Caco-2 (cell line): ENCODE measurements at regions not wholly inside any gene's neighbourhood (a gene's known extent, or its start where the extent isn't known, plus 50 kb on each side); places are given as distances from the start of the nearest gene placed in this dataset.

Experiments
- BruUV-seq: library from RNA; stranded (reverse); fragments of 400-500 nt; replicated peaks from 2 replicates; lab custom pipeline; 2021; lab: Mats Ljungman, UMichigan
- CTCF ChIA-PET: fragments of 300-600 bp; sonication (Branson Sonifier 250); formaldehyde crosslinking; loops from one replicate; lab custom pipeline; 2022; ENCODE audit warnings: antibody characterized with exemption; lab: Charles Lee
- POLR2A ChIA-PET: fragments of 300-600 bp; sonication (Branson Sonifier 250); formaldehyde crosslinking; loops from one replicate; lab custom pipeline; 2022; ENCODE audit warnings: antibody characterized with exemption; lab: Charles Lee
- DNase-seq, 2 experiments: peaks; one replicate each; pipeline versions ENCODE4 v3.0.0 to v3.0.0-alpha.2; 2020 to 2022
- H3K27me3 ChIP-seq: replicated peaks from 2 replicates; pipeline ENCODE4 v1.6.0; 2011; ENCODE audit warnings: low read length; ENCODE audit not compliant: control insufficient read depth, insufficient read depth
- H3K36me3 ChIP-seq: 2 replicates; pipeline ENCODE4 v1.5.1; 2011; ENCODE audit warnings: low read length; ENCODE audit not compliant: control insufficient read depth, insufficient read depth
- H3K4me1 ChIP-seq: fragments of 250-450 bp; sonication (Bioruptor Pico); 2 replicates; pipeline ENCODE4 v1.5.1; 2020; ENCODE audit warnings: mild to moderate bottlenecking
- H3K4me3 ChIP-seq: 2 replicates; pipeline ENCODE4 v1.5.1; 2011; ENCODE audit warnings: low read depth, mild to moderate bottlenecking, control low read depth, low read length
- H3K9me3 ChIP-seq: fragments of 250-450 bp; sonication (Bioruptor Pico); 2 replicates; pipeline ENCODE4 v1.5.1; 2020; ENCODE audit warnings: mild to moderate bottlenecking, moderate library complexity
- H3K27ac Mint-ChIP-seq: one replicate; pipeline ENCODE4 v1.8.0; 2022; ENCODE audit warnings: mixed read lengths; ENCODE audit not compliant: unreplicated experiment
- H3K27me3 Mint-ChIP-seq: one replicate; pipeline ENCODE4 v1.8.0; 2022; ENCODE audit warnings: mixed read lengths; ENCODE audit not compliant: insufficient read depth, unreplicated experiment
- H3K36me3 Mint-ChIP-seq: one replicate; pipeline ENCODE4 v1.8.0; 2022; ENCODE audit warnings: mild to moderate bottlenecking, mixed read lengths; ENCODE audit not compliant: insufficient read depth, unreplicated experiment
- H3K4me1 Mint-ChIP-seq: one replicate; pipeline ENCODE4 v1.8.0; 2022; ENCODE audit warnings: low read depth, mixed read lengths; ENCODE audit not compliant: unreplicated experiment
- H3K4me3 Mint-ChIP-seq: one replicate; pipeline ENCODE4 v1.8.0; 2022; ENCODE audit warnings: mild to moderate bottlenecking, moderate library complexity, mixed read lengths; ENCODE audit not compliant: unreplicated experiment
- H3K9me3 Mint-ChIP-seq: one replicate; pipeline ENCODE4 v1.8.0; 2022; ENCODE audit warnings: mixed read lengths; ENCODE audit not compliant: unreplicated experiment
- intact Hi-C: fragments of 100-400 bp; cut with micrococcal nuclease; formaldehyde crosslinking; loops from one replicate; pipeline ENCODE4 v1.10.0; 2022; ENCODE audit not compliant: unreplicated experiment
- TF ChIP-seq, protein P1 (sequence below), 2 experiments: fragments of 200-600 bp in 1 of 2; IDR thresholded peaks; 1 replicate in 1 of 2; 2 replicates in 1 of 2; pipeline versions ENCODE4 v1.5.1 to v1.8.0; 2011 to 2022; ENCODE audit warnings: antibody characterized with exemption in 1 of 2, control low read depth in 1 of 2, inconsistent platforms in 1 of 2, low read depth in 1 of 2, low read length in 1 of 2, mild to moderate bottlenecking in 1 of 2, moderate library complexity in 1 of 2; ENCODE audit not compliant: insufficient read depth in 1 of 2, severe bottlenecking in 1 of 2, unreplicated experiment in 1 of 2

DNA sequence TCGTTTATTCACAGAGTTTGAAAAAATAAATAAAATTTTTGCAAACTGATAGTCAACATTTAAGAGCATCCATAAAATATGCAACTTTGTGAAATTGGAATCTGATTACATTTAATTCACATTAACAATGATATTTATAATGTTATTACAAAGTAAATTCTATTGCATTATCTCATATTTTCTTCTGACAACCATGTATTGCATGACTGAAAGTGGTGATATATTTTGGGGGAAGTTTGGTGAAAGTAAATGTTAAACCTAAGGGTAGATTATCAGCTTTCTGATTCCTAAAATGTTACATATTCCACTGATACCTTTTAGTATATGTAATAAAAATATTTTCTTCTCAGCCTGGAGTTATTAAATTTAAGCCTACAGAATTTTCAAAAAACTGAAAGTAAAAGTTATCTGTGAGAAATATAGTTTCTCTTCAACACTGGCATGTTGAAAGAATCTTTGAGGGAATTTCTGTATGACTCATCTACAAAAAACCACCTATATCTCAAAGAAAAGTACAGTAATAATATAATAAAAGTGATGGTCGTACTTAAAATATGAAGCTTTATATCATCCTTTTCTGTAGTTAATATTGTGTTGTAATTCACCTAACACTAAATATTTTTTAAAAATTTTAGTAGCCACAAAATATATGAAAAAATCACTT lies 1179.6 kb upstream of the PCDH7 start:
- Histone ChIP-seq H3K36me3 (no peaks in the 10 kb centered on the region), H3K4me1 (no peaks in the 10 kb centered on the region), H3K4me3 (no peak overlapping the region), H3K9me3 (no peaks in the 10 kb centered on the region), H3K27me3 (no peaks in the 10 kb centered on the region)
- CTCF ChIA-PET, result no interaction called here
- DNase-seq, result no peak
- no TSS peak for BruUV-seq
- H3K27ac Mint-ChIP-seq, result no peak overlapping the region
- POLR2A ChIA-PET, result no interaction called here
- no peaks in the 10 kb centered on the region for H3K27me3 Mint-ChIP-seq
- intact Hi-C loops, result no loop called here
- TF ChIP-seq, protein P1, sequence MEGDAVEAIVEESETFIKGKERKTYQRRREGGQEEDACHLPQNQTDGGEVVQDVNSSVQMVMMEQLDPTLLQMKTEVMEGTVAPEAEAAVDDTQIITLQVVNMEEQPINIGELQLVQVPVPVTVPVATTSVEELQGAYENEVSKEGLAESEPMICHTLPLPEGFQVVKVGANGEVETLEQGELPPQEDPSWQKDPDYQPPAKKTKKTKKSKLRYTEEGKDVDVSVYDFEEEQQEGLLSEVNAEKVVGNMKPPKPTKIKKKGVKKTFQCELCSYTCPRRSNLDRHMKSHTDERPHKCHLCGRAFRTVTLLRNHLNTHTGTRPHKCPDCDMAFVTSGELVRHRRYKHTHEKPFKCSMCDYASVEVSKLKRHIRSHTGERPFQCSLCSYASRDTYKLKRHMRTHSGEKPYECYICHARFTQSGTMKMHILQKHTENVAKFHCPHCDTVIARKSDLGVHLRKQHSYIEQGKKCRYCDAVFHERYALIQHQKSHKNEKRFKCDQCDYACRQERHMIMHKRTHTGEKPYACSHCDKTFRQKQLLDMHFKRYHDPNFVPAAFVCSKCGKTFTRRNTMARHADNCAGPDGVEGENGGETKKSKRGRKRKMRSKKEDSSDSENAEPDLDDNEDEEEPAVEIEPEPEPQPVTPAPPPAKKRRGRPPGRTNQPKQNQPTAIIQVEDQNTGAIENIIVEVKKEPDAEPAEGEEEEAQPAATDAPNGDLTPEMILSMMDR (IDR thresholded peaks at IDR 0.05; ENCODE audit: insufficient read depth in 1 of 2, low read depth in 1 of 2, low read length in 1 of 2, severe bottlenecking in 1 of 2, unreplicated experiment in 1 of 2), result no peak
- H3K36me3 Mint-ChIP-seq, result no peaks in the 10 kb centered on the region
- no peaks in the 10 kb centered on the region for H3K9me3 Mint-ChIP-seq
- H3K4me1 Mint-ChIP-seq, result no peaks in the 10 kb centered on the region
- H3K4me3 Mint-ChIP-seq, result no peak overlapping the region

DNA sequence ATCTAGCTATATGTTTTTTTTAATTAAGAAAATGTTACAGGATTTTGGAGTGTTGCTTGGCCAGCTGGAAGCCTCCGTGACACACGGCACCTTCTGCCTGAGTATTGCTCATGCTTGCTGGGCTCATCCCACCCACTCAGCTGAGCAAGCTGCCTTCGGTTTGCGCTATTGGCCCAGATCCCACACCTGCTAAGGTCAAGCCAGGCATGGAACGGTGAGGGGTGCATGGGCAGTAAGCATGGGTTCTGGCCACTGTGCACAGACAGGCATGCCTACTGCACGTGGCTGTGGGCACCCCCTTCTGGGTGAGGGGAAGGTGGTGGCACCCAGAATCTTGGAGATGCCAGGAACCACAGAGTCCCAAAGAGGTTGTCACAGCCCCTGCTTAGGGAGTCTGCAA lies 1178.4 kb upstream of the PCDH7 start:
- ChIA-PET CTCF (no interaction called here), POLR2A (no interaction called here)
- no peak overlapping the region for H3K4me3 Mint-ChIP-seq
- H3K9me3 Mint-ChIP-seq, result no peaks in the 10 kb centered on the region
- H3K36me3 Mint-ChIP-seq, result no peaks in the 10 kb centered on the region
- TF ChIP-seq, protein P1 (IDR thresholded peaks at IDR 0.05; ENCODE audit: insufficient read depth in 1 of 2, low read depth in 1 of 2, low read length in 1 of 2, severe bottlenecking in 1 of 2, unreplicated experiment in 1 of 2), result no peak
- H3K4me3 ChIP-seq, result no peak overlapping the region
- H3K9me3 ChIP-seq, result no peaks in the 10 kb centered on the region
- no peaks in the 10 kb centered on the region for H3K27me3 ChIP-seq
- H3K4me1 ChIP-seq, result no peaks in the 10 kb centered on the region
- BruUV-seq, result no TSS peak
- no peaks in the 10 kb centered on the region for H3K36me3 ChIP-seq
- H3K4me1 Mint-ChIP-seq, result no peaks in the 10 kb centered on the region
- H3K27ac Mint-ChIP-seq, result no peak overlapping the region
- no peaks in the 10 kb centered on the region for H3K27me3 Mint-ChIP-seq
- intact Hi-C loops, result no loop called here
- no peak for DNase-seq

DNA sequence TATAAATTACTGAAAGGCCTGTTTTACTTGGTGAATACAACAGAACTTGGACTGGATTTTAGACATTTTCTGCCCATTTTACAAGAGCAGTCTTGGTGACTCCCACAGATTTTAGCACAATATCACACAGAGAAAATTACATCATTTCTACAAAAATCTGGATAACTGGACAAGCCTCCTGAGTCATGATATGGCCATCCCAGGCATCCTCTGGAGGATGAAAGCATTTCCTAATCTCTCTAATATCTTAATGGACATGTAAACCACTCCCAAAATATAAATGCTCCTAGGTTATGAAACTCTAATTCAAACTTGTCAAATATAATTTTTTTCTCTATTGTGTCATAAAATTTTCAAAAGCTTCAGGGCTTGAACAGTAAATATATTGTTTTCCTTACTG lies 1170.8 kb upstream of the PCDH7 start:
- H3K36me3 Mint-ChIP-seq, result no peaks in the 10 kb centered on the region
- intact Hi-C loops, result no loop called here
- no peaks in the 10 kb centered on the region for H3K27me3 ChIP-seq
- CTCF ChIA-PET, result no interaction called here
- POLR2A ChIA-PET, result no interaction called here
- no TSS peak for BruUV-seq
- H3K9me3 Mint-ChIP-seq, result no peaks in the 10 kb centered on the region
- H3K4me3 ChIP-seq, result no peak overlapping the region
- H3K9me3 ChIP-seq, result no peaks in the 10 kb centered on the region
- no peak for DNase-seq
- H3K4me1 Mint-ChIP-seq, result no peaks in the 10 kb centered on the region
- no peak overlapping the region for H3K27ac Mint-ChIP-seq
- no peak overlapping the region for H3K4me3 Mint-ChIP-seq
- no peaks in the 10 kb centered on the region for H3K4me1 ChIP-seq
- TF ChIP-seq, protein P1 (IDR thresholded peaks at IDR 0.05; ENCODE audit: insufficient read depth in 1 of 2, low read depth in 1 of 2, low read length in 1 of 2, severe bottlenecking in 1 of 2, unreplicated experiment in 1 of 2), result no peak
- no peaks in the 10 kb centered on the region for H3K36me3 ChIP-seq
- no peaks in the 10 kb centered on the region for H3K27me3 Mint-ChIP-seq
